Lower lobe of right lung (tissue), 2 donors: ENCODE measurements at regions not wholly inside any gene's neighbourhood (a gene's known extent, or its start where the extent isn't known, plus 50 kb on each side); places are given as distances from the start of the nearest gene placed in this dataset.

Source experiments
- ATAC-seq, 2 donors: fragments of 200-7000 bp; cut with Tn5 transposase; one replicate each; pipeline ENCODE4 v1.9.1; 2020 to 2022; ENCODE audit warnings: mild to moderate bottlenecking in 2 of 2, moderate library complexity in 2 of 2
- DNase-seq: peaks from one replicate; pipeline ENCODE4 v3.0.0-alpha.2; 2020
- H3K27ac ChIP-seq: fragments of 200-600 bp; one replicate; pipeline ENCODE4 v1.8.0; 2022
- H3K27me3 ChIP-seq: fragments of 200-600 bp; one replicate; pipeline ENCODE4 v1.8.0; 2022; ENCODE audit warnings: low read depth
- H3K36me3 ChIP-seq: fragments of 200-600 bp; one replicate; pipeline ENCODE4 v1.8.0; 2022; ENCODE audit warnings: mild to moderate bottlenecking
- H3K4me1 ChIP-seq: fragments of 200-600 bp; one replicate; pipeline ENCODE4 v1.8.0; 2022
- H3K4me3 ChIP-seq: fragments of 200-600 bp; one replicate; pipeline ENCODE4 v1.8.0; 2022; ENCODE audit warnings: mild to moderate bottlenecking
- H3K9me3 ChIP-seq: fragments of 200-600 bp; one replicate; pipeline ENCODE4 v1.8.0; 2022
- CTCF ChIP-seq: fragments of 200-600 bp; IDR thresholded peaks from one replicate; pipeline ENCODE4 v1.8.0; 2022; ENCODE audit warnings: antibody characterized with exemption, mild to moderate bottlenecking
- intact Hi-C: fragments of 100-400 bp; cut with DNase I; formaldehyde crosslinking; loops from one replicate; pipeline ENCODE4 v1.11.0; 2022
- donor health status: DM: no; HTN: yes; CAD: no; lungs with severe emphysema.

GRCh38 chr6:143575901-143576426, 64.4 kb upstream of the FUCA2 start:
- ATAC-seq = no peak

GRCh38 chr6:143575440-143575839, 63.9 kb upstream of the FUCA2 start:
- no peaks in the 10 kb centered on the region for H3K36me3 ChIP-seq
- ATAC-seq = peak; percentile 92 to 93
- intact Hi-C loops = loop anchor here (10.0 kb wide), 1 partner anchor 439 kb away; no protein-coding TSS in a partner anchor
- no peak overlapping the region for H3K4me3 ChIP-seq
- no peak for DNase-seq
- H3K4me1 ChIP-seq = no peaks in the 10 kb centered on the region
- no peaks in the 10 kb centered on the region for H3K9me3 ChIP-seq
- H3K27me3 ChIP-seq = no peaks in the 10 kb centered on the region
- TF ChIP-seq CTCF = peak; percentile 91
- no peak overlapping the region for H3K27ac ChIP-seq

More at GRCh38 chr6:143575901-143576426, 64.4 kb upstream of the FUCA2 start:
- Histone ChIP-seq H3K4me1 (no peaks in the 10 kb centered on the region), H3K9me3 (no peaks in the 10 kb centered on the region), H3K4me3 (no peak overlapping the region), H3K27ac (no peak overlapping the region), H3K27me3 (no peaks in the 10 kb centered on the region), H3K36me3 (no peaks in the 10 kb centered on the region)
- intact Hi-C loops = loop anchor here (10.0 kb wide), 1 partner anchor 439 kb away; no protein-coding TSS in a partner anchor
- no peak for TF ChIP-seq CTCF
- no peak for DNase-seq

- no peak for ATAC-seq
- Histone ChIP-seq H3K4me3 (no peak overlapping the region), H3K4me1 (no peaks in the 10 kb centered on the region), H3K27me3 (no peaks in the 10 kb centered on the region), H3K27ac (no peak overlapping the region), H3K36me3 (no peaks in the 10 kb centered on the region), H3K9me3 (no peaks in the 10 kb centered on the region)
- no peak for DNase-seq
- TF ChIP-seq CTCF = no peak
- intact Hi-C loops = loop anchor here (10.0 kb wide), 1 partner anchor 445 kb away; no protein-coding TSS in a partner anchor
These were observed 58.8 kb upstream of the FUCA2 start for GRCh38 chr6:143570147-143570853.

- H3K9me3 ChIP-seq = no peaks in the 10 kb centered on the region
- DNase-seq (no peak), ATAC-seq (no peak)
- TF ChIP-seq CTCF = no peak
- no peak overlapping the region for H3K4me3 ChIP-seq
- H3K36me3 ChIP-seq = no peaks in the 10 kb centered on the region
- no peaks in the 10 kb centered on the region for H3K27me3 ChIP-seq
- H3K4me1 ChIP-seq = no peaks in the 10 kb centered on the region
- H3K27ac ChIP-seq = no peak overlapping the region
- intact Hi-C loops = no loop called here
These were observed 57.5 kb upstream of the FUCA2 start for GRCh38 chr6:143569040-143569439.

- Histone ChIP-seq H3K4me3 (no peak overlapping the region), H3K4me1 (no peaks in the 10 kb centered on the region), H3K36me3 (no peaks in the 10 kb centered on the region), H3K27ac (no peak overlapping the region), H3K27me3 (no peaks in the 10 kb centered on the region), H3K9me3 (no peaks in the 10 kb centered on the region)
- intact Hi-C loops = no loop called here
- no peak for DNase-seq
- ATAC-seq = no peak
- no peak for TF ChIP-seq CTCF
These were observed 53.0 kb upstream of the FUCA2 start for GRCh38 chr6:143564484-143565017.
